Neural progenitor cell (in vitro differentiated cells): ENCODE measurements at regions not wholly inside any gene's neighbourhood (a gene's known extent, or its start where the extent isn't known, plus 50 kb on each side); places are given as distances from the start of the nearest gene placed in this dataset.

ENCODE experiments used
- CTCF ChIP-seq: fragments of 200-600 bp; sonication (generic); IDR thresholded peaks from 2 replicates; pipeline ENCODE4 v1.5.1; 2017; ENCODE audit warnings: antibody characterized with exemption, mild to moderate bottlenecking
- EZH2 ChIP-seq: fragments of 200-600 bp; sonication (generic); IDR thresholded peaks from 2 replicates; pipeline ENCODE4 v1.6.1; 2017; ENCODE audit warnings: antibody characterized with exemption, mild to moderate bottlenecking, moderate library complexity
- EZH2phosphoT487 ChIP-seq: fragments of 200-600 bp; sonication (generic); IDR thresholded peaks from 2 replicates; pipeline ENCODE4 v1.6.1; 2017; ENCODE audit warnings: antibody characterized with exemption

- no peak for TF ChIP-seq CTCF
- no peak for TF ChIP-seq EZH2phosphoT487
- TF ChIP-seq EZH2 = no peak
These were observed 249.0 kb upstream of the TANK start for GRCh38 chr2:160911258-160911657.
